HG03097 (cell line): ENCODE measurements at regions not wholly inside any gene's neighbourhood (a gene's known extent, or its start where the extent isn't known, plus 50 kb on each side); places are given as distances from the start of the nearest gene placed in this dataset.

ENCODE experiments used
- ATAC-seq: cut with Tn5 transposase; IDR thresholded peaks from one replicate; pipeline ENCODE4 v1.9.1; 2021; ENCODE audit not compliant: unreplicated experiment, low FRiP score

DNA sequence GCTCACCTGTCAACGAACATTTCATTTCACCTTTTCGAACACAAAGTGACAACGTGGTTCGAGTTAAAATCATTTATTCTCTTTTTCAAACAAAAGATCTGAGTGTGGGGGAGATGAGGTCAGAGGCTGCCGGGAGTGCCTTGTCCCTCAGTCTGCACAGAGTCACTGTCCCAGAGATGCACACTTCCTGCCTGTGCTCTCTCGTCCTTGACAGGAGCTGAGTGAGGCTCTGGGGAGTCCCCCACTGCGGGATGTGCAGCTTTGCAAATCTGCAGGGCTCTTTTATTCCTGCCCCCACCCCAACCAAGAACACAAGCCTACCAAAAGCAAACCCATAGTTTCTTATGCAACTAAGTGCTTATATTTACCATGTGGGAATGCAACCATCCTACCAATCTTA, 497.8 kb downstream of the EIPR1 start:
- peak; percentile 99 for ATAC-seq

DNA sequence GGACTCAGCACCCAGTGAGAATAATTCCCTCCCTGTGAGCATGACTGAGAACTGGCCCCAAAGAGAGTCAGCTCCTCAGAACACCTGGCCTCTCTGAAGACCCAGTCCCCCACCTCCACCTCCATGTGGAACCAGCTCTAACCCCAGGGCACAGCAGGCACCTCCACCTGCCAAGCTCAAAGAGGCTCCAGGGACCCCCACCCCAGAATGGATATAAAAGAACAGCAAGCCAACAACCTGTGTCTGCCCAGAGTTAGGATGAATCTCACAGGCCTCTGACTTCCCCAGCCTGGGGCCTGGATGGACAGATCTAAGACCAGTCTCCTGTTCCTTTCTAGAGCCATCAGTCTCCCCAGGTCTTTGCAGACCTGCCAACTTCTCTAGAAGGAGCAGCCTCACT, 498.5 kb downstream of the EIPR1 start:
- ATAC-seq, result no peak

DNA sequence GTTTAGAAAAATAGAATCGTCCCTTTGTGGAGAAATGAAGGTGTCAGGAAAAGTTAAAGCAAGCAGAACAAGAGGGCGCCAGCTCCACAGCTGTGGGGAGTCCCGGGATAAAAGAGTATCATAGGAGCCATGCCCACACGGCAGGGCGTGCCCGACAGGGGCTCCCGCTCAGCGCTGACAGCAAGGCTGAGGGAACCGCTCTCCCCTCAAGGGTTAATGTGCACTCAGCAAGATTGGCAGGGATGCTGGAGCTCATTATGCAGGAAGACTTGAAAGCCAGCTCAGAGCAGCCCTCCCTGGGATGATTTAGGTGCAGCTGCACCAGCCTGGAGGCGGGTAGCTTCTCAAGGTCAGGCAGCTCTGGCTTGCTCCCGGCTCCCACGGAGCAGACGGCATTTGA, 500.2 kb downstream of the EIPR1 start:
- no peak for ATAC-seq

DNA sequence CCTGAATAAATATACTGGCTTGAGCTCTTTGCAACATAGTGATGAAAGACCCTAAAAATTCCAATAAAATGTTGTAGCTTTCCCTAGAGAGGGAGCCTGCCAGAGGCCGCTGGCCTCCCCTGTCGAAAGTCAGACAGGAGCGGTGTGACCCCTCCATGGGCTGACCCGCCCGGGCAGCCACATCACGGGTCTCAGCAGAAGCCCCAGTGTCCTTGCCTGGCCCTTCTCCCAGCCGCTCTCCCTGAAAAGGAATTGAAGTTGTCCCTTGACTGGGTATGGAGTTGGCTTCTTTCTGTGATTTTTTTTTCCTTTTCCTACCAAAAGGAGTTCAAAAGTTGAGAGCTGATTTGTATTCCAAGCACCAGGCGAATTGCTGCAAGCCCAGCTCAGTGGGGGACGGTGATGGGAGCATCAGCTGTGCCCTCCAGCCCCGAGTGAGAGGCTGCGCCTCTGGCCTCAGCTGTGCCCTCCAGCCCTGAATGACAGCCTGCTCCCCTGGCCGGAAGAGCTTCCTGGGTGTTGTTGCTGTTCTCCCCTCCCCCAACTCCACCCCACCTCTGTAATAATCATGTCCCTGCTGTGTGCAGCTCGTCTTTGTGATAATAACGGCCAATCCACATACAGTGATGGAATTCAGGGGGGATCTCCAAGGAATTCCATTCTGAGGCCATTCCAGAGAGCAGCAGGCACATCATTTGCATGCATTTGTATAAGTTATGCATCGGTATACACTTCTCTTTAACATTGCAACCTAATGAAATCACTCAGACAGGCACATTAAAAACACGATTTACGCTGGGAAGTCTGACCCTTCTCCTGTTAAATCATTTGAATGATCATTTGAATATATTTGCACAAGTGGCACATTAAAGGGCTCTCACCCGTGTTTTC, 501.0 kb downstream of the EIPR1 start:
- no peak for ATAC-seq

DNA sequence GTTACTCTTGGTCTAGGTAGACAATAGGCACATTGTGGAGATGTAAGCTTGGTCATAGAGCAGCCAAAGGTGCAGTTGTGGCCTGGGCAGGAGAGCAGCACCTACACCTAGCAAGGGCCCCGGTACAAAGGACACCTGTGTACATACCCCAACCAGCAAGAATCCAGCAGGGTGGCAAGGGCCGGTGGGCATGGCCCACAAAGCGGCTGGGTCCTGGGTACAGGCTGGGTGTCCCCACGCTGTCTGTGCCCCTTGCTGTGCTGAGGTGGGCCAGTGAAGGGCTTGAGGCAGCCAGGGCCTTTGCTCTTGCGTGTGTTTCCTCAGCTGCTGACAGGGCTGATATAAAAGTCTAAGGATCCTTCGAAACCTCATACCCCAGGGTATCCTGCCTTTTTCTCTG, 501.8 kb downstream of the EIPR1 start:
- no peak for ATAC-seq

DNA sequence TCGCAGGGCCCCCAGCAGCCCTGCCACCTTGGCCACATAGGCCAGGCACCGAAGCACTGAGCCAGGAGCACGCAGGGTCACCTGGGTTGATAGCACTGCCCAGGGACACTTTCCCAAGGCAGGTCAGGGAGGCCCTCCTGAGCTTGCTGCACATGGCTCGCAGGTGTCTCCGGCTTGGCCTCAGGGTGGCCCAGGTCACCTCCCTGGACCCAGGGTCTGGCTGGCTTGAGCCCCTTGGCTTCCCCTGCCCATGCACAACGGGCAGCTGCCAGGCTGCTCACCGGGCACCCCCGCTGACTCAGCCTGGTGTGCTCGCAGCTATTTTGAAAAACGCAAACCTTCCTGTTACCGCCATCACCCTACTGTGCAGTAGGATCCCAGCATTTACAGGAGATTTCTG, 502.3 kb downstream of the EIPR1 start:
- no peak for ATAC-seq

DNA sequence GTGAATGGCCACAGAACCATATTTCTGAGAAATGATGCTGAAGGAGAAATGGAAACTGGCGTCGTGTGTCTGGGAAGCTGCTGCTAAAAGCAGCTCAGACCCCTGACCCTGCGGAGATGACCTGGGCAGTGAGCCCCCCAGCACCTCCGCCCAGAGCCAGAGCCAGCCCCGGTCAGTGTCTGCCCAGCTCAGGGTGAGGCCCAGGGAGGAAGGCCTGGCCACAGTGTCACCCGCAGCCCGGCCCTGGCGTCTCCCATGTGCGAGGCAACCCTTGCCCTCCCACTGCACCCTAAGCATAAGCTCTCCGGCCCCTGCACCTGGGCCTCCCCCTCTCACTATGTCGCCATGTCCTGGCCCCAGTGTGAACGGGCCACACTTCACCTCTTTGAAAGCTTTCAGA, 502.8 kb downstream of the EIPR1 start:
- no peak for ATAC-seq

DNA sequence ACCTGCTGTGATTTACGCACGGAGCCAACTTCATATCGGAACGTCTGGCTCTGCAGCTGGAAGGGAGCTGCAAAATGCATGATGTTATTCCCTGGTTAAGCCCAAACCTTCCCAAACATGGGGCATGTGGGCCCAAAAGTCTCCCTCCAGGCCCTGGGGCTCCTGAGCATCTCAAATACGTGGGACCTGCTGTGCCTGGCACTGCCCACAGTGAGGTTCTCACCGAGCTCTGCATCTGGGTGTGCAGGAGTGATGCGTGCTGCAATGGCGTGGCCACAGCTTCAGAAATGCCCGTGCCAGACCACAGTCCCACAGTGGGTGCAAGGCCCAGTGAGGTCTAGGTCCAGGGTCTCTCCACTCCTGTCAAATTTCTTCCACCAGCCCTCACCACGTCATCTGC, 503.3 kb downstream of the EIPR1 start:
- ATAC-seq, result no peak

DNA sequence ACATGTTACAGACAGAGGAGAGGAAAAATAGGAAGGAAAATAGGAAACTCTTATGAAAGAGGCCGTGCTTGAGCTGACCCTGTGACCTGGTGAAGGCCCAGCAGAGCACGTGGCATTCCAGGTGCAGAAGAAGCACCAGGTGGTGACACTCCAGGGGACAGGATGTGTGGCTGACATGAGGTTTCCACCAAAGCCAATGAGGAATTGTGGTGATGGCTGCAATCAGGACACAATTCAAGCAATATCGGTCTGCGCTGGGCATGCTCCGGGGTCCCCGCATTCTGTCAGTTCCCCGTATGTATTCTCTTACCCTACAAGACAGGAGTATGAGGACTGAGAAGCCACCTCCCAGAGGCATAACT, 504.2 kb downstream of the EIPR1 start:
- ATAC-seq, result no peak

DNA sequence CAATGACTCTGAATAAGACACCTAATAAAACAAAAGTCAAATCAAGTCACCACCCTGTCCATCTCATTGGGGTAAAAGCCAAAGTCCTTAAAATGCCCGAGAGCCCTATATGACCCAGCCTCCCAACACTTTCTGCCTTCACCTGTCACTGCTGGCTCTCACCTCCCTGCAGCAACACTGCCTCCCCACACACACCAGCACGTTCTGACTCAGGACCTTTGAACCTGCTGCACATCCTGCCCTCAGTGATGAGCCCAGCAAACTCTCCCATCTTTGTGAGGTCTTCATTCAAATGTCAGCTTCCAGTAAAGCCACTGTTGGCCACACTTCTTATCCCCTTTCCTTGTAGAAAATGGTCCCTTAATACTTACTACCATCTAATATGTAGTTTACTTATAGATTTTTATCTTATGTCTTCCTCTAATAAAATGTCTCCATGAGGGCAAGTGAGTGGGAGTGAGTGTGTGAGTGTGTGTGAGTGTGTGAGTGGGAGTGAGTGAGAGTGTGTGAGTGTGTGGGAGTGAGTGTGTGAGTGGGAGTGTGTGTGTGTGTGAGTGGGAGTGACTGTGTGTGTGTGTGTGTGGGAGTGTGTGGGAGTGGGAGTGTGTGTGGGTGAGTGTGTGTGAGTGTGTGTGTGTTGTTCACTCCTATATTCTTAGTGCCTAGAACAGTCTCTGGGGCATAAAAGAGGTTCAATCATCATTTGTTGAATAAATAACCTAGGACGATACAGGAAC, 504.7 kb downstream of the EIPR1 start:
- no peak for ATAC-seq

DNA sequence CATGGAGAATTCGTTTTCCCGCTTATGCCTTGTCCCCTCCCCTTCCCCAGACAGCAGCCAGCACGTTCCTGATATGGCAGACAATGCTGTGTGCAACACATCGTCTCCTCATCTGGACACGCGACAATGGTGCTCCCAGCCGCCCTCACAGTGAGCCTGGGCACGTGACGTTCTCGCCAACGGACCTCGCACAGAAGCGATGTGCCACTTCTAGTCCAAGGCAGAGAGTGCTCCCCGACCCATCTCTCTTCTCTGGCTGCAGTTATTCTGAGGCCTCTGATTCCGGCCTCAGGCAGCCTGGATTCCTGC, 505.4 kb downstream of the EIPR1 start:
- no peak for ATAC-seq

DNA sequence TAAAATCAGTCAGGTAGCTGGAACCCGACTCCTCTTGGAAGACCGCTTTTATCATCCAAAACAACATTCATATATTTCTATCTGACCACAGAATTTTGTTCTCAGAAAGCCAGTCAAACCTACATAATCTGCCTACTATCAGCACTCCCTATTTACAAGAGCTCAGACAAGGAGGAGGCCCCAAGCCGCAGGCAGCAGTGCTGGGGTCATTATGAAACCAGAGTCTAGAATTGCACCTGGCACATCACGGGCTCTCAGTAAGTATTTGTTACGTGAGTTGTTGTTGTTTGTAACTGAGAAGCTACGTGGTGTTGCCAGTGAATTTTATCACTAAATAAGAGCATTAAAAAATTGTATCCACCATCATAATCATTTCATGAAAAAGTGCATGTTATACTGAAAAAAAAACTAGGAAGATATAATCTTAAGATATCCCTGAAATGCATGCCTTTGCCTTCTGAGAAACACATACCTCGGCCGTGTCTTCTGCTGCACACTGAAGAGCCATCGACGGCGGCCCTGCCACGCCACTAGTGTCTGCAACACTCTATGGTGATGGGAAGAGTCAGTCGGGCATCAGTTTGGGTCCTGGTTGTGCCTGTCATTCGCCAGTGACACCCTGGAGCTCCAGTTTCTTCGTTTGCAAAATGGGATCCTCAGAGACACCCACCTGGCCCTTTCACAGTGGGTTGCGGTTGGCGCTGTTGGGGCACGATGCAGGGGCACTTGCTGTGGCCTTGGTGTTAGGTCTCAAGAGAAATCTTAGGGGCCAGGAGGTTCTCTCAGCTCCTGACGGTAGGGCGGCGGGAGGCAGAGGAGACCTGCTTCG, 505.9 kb downstream of the EIPR1 start:
- ATAC-seq, result no peak

DNA sequence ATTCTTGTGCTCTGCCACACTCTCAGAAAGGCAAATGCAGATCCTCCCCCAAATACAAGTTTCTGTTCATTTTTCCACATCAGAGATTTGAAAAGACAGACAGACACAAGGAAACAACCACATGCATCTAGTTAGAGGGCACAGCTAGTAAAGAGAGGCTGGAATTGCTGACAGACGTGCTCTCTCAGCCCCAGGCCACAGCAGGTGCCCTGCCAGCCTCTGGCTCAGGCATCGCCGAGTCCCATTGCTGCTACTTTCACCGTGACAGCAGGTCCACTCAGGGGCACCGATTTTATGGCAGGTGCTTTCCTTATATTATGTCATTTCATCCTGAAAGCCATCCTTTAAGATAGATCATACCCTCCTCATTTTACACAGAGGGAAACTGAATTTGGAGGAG, 507.5 kb downstream of the EIPR1 start:
- ATAC-seq, result no peak

DNA sequence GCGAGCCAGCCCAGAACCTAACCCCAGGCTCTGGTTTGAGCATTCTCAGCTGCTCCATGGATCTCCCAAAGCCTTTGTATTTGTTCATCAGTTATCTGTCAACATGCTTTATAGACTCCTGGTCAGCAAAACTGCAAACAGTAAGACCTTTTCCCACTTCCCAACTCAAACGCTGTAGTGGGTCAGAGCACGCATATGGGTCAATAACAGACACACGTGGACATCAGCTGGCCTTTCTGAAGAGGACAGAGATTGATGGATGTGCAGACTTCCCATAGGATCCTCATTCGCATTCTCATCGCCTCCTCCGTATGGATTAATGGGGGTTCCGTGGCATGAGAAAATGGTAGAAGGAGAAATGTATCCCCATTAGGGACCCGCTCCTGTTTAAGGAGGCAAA, 508.1 kb downstream of the EIPR1 start:
- no peak for ATAC-seq

DNA sequence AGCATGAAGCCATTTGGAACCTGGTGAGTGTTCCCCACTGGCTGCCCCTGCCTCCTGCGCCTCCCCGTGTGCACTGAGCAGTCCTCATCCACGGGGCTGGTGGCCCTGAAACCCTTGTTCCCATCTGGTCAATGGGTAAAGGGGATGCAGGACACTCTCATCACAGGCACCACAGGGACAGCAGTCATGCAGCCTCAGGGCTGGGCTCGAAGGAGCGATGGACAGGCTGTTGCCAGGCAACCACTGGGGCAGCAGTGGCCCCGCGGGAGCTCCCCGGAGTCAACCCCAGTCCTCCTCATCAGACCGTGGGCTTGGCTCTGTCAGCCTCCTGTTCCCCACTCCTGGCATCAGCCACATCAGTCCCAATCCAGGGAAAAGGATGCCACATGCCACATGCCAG, 509.5 kb downstream of the EIPR1 start:
- no peak for ATAC-seq

DNA sequence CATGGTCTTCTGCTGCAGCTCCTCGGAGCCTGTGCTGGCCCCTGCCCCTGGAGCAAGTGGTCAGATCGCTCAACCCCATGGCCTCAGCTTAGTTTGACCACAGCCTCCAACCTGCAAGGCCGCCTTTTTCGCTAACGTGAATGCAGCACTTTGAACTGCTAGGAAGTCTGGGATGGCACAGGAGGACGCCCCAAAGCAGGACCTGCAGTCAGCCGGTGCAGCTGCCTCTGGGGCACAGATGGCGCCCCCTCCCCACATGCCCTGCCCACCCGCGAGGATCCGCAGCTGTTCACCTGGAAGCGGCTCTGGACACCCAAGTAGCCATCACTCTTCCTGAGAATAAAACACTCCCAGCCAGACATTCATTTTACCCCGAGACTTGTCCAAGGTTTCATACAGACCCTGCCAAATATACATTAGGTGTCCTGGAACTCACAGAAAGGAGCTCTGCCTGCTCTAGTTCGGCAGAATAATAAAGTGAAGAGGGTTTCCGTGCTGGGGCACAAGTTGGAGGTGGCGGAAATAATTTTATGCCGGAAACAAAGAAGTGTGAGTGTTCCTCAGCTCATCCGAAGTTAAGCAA, 510.1 kb downstream of the EIPR1 start:
- no peak for ATAC-seq

DNA sequence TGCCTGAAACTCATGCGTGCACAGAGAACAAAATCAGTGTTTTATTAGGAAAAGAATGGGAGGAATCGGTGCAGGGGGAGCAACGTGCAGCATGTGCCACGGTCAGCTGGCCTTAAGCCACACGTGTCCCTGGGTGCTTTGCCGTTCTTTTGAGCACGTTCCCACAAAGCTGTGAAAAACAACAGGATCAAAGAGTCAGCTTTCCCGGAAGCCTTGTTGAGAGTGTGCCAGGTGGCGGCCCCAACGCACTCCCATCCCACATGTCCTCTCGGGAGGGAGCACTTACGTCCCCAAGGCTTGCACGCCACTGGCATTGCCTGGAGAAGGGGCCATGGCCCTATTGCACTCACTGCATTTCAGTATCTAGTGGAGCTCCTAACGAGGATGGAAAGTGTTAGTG, 511.2 kb downstream of the EIPR1 start:
- no peak for ATAC-seq

DNA sequence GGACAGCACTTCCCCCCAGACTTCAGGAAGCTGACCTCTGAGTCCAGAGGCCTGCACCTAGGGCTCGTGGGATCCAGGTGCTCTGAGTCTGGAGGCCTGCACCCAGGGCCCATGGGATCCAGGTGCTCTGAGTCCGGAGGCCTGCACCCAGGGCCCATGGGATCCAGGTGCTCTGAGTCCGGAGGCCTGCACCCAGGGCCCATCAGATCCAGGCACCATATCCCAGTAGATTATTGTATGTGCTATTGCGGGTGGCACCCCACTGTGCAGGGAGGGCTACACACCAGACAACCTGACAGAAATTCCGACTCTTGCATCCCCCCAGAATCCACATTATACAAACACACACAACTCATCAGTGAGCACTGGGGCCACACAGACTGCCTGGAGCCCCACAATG, 515.2 kb downstream of the EIPR1 start:
- no peak for ATAC-seq

DNA sequence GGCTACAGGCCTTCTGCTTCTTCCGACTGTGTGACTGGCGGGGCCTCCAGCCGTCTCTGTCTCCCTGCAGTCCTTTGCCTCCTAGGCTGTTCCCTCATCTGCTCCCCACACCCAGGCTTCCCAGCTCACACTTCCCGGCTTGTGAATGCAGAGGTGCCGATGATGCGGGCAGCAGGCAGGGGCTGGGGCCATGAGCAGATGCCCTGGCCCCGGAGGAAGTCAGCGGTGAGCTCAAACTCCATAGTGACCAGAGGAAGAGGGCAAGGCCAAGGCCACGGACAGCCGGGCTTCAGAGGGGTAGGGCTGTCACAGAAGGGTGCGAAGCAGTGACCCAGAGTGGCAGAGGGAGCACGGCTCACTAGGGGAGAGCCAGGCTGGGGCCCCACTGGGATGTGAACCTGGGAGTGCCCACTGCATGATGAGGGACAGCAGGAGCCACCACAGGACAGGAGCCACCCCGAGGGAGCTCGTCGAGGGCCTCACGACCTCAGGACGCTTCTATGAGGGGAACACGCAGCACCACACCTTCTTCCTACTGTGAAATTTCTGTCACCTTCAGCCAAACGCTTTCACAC, 515.9 kb downstream of the EIPR1 start:
- ATAC-seq, result no peak

DNA sequence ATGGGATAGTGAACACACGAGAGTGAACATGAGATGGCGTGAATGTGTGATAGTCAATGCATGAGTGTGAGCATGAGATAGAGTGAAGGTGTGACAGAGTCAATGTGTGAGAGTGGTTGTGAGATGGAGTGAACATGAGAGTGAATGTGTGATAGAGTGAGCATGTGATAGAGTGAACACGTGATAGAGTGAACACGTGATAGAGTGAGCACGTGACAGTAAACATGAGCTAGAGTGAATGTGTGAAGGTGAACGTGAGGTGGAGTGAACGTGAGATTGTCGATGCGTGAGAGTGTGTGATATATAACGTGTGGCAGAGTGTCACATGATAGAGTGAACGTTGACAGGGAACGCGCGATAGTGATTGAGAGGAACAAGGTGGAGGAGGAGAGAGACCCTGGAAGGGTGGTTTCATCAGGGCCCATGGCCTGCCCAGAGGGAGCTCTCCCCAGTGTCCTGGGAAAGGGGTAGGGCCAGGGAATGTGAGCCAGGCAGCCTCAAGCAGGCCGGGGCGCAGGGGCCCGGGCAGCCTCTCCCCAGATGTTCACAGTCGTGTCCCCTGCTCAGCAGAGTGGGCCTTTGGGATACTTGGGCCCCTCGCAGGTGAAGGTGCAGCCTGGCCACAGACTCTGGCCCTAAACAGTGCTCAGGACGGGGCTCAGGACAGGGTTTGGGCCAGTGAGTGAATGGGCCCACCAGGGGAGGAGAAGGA, 516.9 kb downstream of the EIPR1 start:
- ATAC-seq, result no peak
